GM10266 (cell line): ENCODE measurements at regions not wholly inside any gene's neighbourhood (a gene's known extent, or its start where the extent isn't known, plus 50 kb on each side); places are given as distances from the start of the nearest gene placed in this dataset.

Experiments
- DNase-seq: peaks from one replicate; pipeline ENCODE4 v3.0.0; 2012; ENCODE audit errors: extremely low spot score
- CTCF ChIP-seq: IDR thresholded peaks from 2 replicates; pipeline ENCODE4 v1.5.1; 2012; ENCODE audit warnings: mild to moderate bottlenecking, low read depth; ENCODE audit not compliant: control insufficient read depth, insufficient read depth; ENCODE audit errors: missing control alignments

GRCh38 chr10:78210548-78210947 is 176.9 kb downstream of the RPS24 start:
- TF ChIP-seq CTCF, result no peak
- no peak for DNase-seq

GRCh38 chr10:78210976-78211375 is 177.3 kb downstream of the RPS24 start:
- no peak for TF ChIP-seq CTCF
- no peak for DNase-seq

GRCh38 chr10:78211561-78212051 is 177.9 kb downstream of the RPS24 start:
- TF ChIP-seq CTCF, result peak; percentile 41
- DNase-seq, result no peak

- DNase-seq, result no peak
- TF ChIP-seq CTCF, result no peak
Measured at GRCh38 chr10:78212060-78212785, 178.6 kb downstream of the RPS24 start.

- no peak for DNase-seq
- TF ChIP-seq CTCF, result no peak
Measured at GRCh38 chr10:78212786-78213175, 179.1 kb downstream of the RPS24 start.

GRCh38 chr10:78214955-78215354 is 181.3 kb downstream of the RPS24 start:
- no peak for TF ChIP-seq CTCF

GRCh38 chr10:78215645-78216044 is 182.0 kb downstream of the RPS24 start:
- DNase-seq, result no peak

More at GRCh38 chr10:78214955-78215354, 181.3 kb downstream of the RPS24 start:
- no peak for DNase-seq

More at GRCh38 chr10:78215645-78216044, 182.0 kb downstream of the RPS24 start:
- TF ChIP-seq CTCF, result no peak
